Right lobe of liver (tissue), 6 donors: ENCODE measurements at regions not wholly inside any gene's neighbourhood (a gene's known extent, or its start where the extent isn't known, plus 50 kb on each side); places are given as distances from the start of the nearest gene placed in this dataset.

ENCODE experiments used
- ATAC-seq, 4 donors: fragments of 200-7000 bp; cut with Tn5 transposase; one replicate each; pipeline ENCODE4 v1.9.1; 2020; ENCODE audit warnings: mild to moderate bottlenecking in 4 of 4, moderate library complexity in 4 of 4
- DNase-seq, 3 donors: peaks; one replicate each; pipeline ENCODE4 v3.0.0-alpha.2; 2020
- H3K27ac ChIP-seq, 3 donors: fragments of 200-600 bp; one replicate each; pipeline ENCODE4 v1.8.0; 2022
- H3K27me3 ChIP-seq, 2 donors: fragments of 200-600 bp; one replicate each; pipeline ENCODE4 v1.8.0; 2022
- H3K36me3 ChIP-seq, 4 donors: fragments of 200-600 bp; sonication (generic) in 1 of 4; one replicate each; pipeline versions ENCODE4 v1.5.1 to v1.8.0; 2017 to 2022; ENCODE audit warnings: control low read depth in 1 of 4
- H3K4me1 ChIP-seq, 4 donors: fragments of 200-600 bp; sonication (generic) in 1 of 4; one replicate each; pipeline versions ENCODE4 v1.5.1 to v1.8.0; 2017 to 2022; ENCODE audit warnings: control low read depth in 1 of 4
- H3K4me3 ChIP-seq, 3 donors: fragments of 200-600 bp; one replicate each; pipeline ENCODE4 v1.8.0; 2022
- H3K9me3 ChIP-seq, 4 donors: fragments of 200-600 bp; sonication (generic) in 1 of 4; one replicate each; pipeline versions ENCODE4 v1.5.1 to v1.8.0; 2017 to 2022; ENCODE audit warnings: control low read depth in 1 of 4
- CTCF ChIP-seq, 4 donors: fragments of 200-600 bp in 3 of 4; fragments of 450-650 bp in 1 of 4; IDR thresholded peaks; one replicate each; pipeline versions ENCODE4 v1.5.1 to v1.8.0; 2016 to 2022; ENCODE audit warnings: antibody characterized with exemption in 4 of 4, mild to moderate bottlenecking in 2 of 4
- POLR2A ChIP-seq: fragments of 450-650 bp; IDR thresholded peaks from one replicate; pipeline ENCODE4 v1.6.1; 2017; ENCODE audit warnings: antibody characterized with exemption, mild to moderate bottlenecking
- WGBS: methylation state at CpG from one replicate; pipeline ENCODE4 v1.1.6; 2018; ENCODE audit warnings: low coverage, low lambda C conversion rate; ENCODE audit not compliant: insufficient coverage; ENCODE audit errors: missing lambda C conversion rate; 5-methylcytosine and 5-hydroxymethylcytosine counted together
- intact Hi-C, 2 donors: fragments of 100-400 bp; cut with DNase I; formaldehyde crosslinking; loops; one replicate each; pipeline versions ENCODE4 v1.11.2 to v1.14.1; 2022
- donor health status: DM: no; HTN: yes; CAD: no.
- donor health status: DM: no; HTN: no; CAD: no.
- donor health status: DM: no; HTN: no; CAD: no.
- donor health status: DM: no; HTN: yes; CAD: no.
- donor health status: DM: no; HTN: yes; CAD: no.

DNA sequence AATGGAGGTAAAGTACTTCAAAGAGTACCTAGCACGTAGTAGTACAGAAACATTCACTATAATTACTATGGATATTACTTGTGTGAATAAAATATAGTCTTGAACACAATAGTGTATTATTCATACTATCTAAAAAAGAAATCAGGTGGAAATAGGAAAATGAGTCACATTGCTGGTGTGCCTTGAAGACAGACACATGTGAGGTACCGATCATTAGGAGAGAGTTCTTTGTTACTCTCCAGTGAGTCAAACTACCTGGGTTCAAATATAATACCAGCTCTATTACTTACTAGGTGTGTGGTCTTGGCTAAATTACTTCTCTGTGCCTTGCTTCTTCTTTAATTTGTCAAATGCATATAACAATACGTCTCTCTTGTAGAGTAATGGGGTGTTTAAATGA, 50.8 kb upstream of the BEND6 start:
- no peak overlapping the region for H3K4me3 ChIP-seq
- H3K36me3 ChIP-seq = no peaks in the 10 kb centered on the region
- intact Hi-C loops = loop anchor here in 1 of 2 donors (10.0 kb wide), 1 partner anchor 411 kb away; the partner anchor contains the start of gene PRIM2
- H3K9me3 ChIP-seq = no peaks in the 10 kb centered on the region
- H3K4me1 ChIP-seq = no peaks in the 10 kb centered on the region
- ATAC-seq (no peak), DNase-seq (no peak)
- TF ChIP-seq POLR2A = no peak
- TF ChIP-seq CTCF (IDR thresholded peaks at IDR 0.05) = no peak
- 23% methylated on average over 3 of the region's 3 CpGs for WGBS
- H3K27ac ChIP-seq = no peak overlapping the region
- H3K27me3 ChIP-seq = no peaks in the 10 kb centered on the region

- Histone ChIP-seq H3K27ac (no peak overlapping the region), H3K9me3 (no peaks in the 10 kb centered on the region), H3K27me3 (no peaks in the 10 kb centered on the region), H3K4me3 (no peak overlapping the region), H3K36me3 (no peaks in the 10 kb centered on the region), H3K4me1 (no peaks in the 10 kb centered on the region)
- peak; percentile 51 to 78 (median 70) for TF ChIP-seq CTCF (IDR thresholded peaks at IDR 0.05)
- TF ChIP-seq POLR2A = no peak
- 30% methylated on average over 6 of the region's 6 CpGs for WGBS
- intact Hi-C loops = loop anchor here in 1 of 2 donors (10.0 kb wide), 1 partner anchor 412 kb away; the partner anchor contains the start of gene PRIM2
- ATAC-seq = peak; percentile 56 to 70 (median 68)
- DNase-seq = no peak
Observed at GRCh38 chr6:56902641-56903464, 52.1 kb upstream of the BEND6 start.

- Histone ChIP-seq H3K9me3 (no peaks in the 10 kb centered on the region), H3K4me3 (no peak overlapping the region)
- intact Hi-C loops = loop anchor here in 1 of 2 donors (10.0 kb wide), 1 partner anchor 414 kb away; the partner anchor contains the start of gene PRIM2
Observed at GRCh38 chr6:56900784-56901183, 54.1 kb upstream of the BEND6 start.

GRCh38 chr6:56899753-56900152, 55.2 kb upstream of the BEND6 start:
- Histone ChIP-seq H3K4me1 (no peaks in the 10 kb centered on the region), H3K9me3 (no peaks in the 10 kb centered on the region), H3K27ac (no peak overlapping the region), H3K4me3 (no peak overlapping the region), H3K36me3 (no peaks in the 10 kb centered on the region), H3K27me3 (no peaks in the 10 kb centered on the region)
- no peak for TF ChIP-seq POLR2A
- TF ChIP-seq CTCF (IDR thresholded peaks at IDR 0.05) = no peak
- 73% methylated on average over 1 of the region's 2 CpGs for WGBS
- ATAC-seq = no peak
- intact Hi-C loops = loop anchor here in 1 of 2 donors (10.0 kb wide), 1 partner anchor 415 kb away; the partner anchor contains the start of gene PRIM2
- no peak for DNase-seq

More at GRCh38 chr6:56900784-56901183, 54.1 kb upstream of the BEND6 start:
- no peaks in the 10 kb centered on the region for H3K4me1 ChIP-seq
- ATAC-seq (no peak), DNase-seq (no peak)
- no peaks in the 10 kb centered on the region for H3K27me3 ChIP-seq
- no peak for TF ChIP-seq POLR2A
- no peak for TF ChIP-seq CTCF (IDR thresholded peaks at IDR 0.05)
- WGBS = 65% methylated on average over 5 of the region's 5 CpGs
- H3K36me3 ChIP-seq = no peaks in the 10 kb centered on the region
- H3K27ac ChIP-seq = no peak overlapping the region
